ENCODE measurements at regions not wholly inside any gene's neighbourhood (a gene's known extent, or its start where the extent isn't known, plus 50 kb on each side); places are given as distances from the start of the nearest gene placed in this dataset.
"Not testable (repeated sequence)": the region's sequence is repeated elsewhere in the genome, so short reads cannot be mapped to it uniquely, and the experiment has no call there.

GRCh38 chr13:112286733-112287132 is 89.4 kb upstream of the SPACA7 start:
- DNase-seq = not testable (repeated sequence)

- DNase-seq = no peak
Measured at GRCh38 chr13:112320303-112320702, 55.9 kb upstream of the SPACA7 start.

- no peak for DNase-seq
Measured at GRCh38 chr13:112322557-112322956, 53.6 kb upstream of the SPACA7 start.

GRCh38 chr13:112324116-112324515 is 52.0 kb upstream of the SPACA7 start:
- DNase-seq = no peak

- no peak for DNase-seq
Measured at GRCh38 chr13:112325142-112325808, 50.9 kb upstream of the SPACA7 start.

GRCh38 chr13:112325920-112326645 is 50.1 kb upstream of the SPACA7 start:
- no peak for DNase-seq
